ENCODE measurements at regions not wholly inside any gene's neighbourhood (a gene's known extent, or its start where the extent isn't known, plus 50 kb on each side); places are given as distances from the start of the nearest gene placed in this dataset.

DNA sequence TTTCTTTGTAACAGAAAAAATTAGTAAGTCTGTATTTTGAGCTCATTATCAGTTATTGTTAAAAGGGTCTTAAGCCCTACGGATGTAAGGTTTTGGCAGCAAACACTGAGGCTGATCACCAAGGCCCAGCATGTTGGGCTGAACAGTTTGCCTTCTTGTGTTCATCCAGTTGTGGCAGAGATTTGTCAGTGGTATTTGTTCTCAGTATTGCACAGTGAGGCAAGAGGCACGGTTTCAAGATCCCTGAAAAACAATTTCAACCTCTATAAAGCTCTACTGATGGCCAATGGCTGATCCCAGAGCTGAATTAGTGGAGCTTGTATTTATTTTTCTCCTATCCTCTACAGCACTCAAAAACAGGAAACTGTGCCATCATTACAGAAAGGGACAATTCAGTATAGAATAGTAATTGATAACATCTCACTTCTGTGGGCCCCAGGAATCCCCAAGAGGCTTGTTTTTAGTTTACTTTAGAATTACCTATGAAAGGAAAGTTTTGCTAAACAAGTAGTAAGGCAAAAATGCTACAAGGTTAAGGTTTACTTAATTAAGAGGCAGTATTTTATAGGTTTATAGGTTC, 191.8 kb upstream of the RAB4A start:
- TF ChIP-seq, protein P1, sequence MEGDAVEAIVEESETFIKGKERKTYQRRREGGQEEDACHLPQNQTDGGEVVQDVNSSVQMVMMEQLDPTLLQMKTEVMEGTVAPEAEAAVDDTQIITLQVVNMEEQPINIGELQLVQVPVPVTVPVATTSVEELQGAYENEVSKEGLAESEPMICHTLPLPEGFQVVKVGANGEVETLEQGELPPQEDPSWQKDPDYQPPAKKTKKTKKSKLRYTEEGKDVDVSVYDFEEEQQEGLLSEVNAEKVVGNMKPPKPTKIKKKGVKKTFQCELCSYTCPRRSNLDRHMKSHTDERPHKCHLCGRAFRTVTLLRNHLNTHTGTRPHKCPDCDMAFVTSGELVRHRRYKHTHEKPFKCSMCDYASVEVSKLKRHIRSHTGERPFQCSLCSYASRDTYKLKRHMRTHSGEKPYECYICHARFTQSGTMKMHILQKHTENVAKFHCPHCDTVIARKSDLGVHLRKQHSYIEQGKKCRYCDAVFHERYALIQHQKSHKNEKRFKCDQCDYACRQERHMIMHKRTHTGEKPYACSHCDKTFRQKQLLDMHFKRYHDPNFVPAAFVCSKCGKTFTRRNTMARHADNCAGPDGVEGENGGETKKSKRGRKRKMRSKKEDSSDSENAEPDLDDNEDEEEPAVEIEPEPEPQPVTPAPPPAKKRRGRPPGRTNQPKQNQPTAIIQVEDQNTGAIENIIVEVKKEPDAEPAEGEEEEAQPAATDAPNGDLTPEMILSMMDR (conservative IDR thresholded peaks at IDR 0.05): no peak
- H3K27ac ChIP-seq: no peak overlapping the region

- H3K27ac ChIP-seq: no peak overlapping the region
- TF ChIP-seq, protein P1 (conservative IDR thresholded peaks at IDR 0.05): no peak
Observed at GRCh38 chr1:229080361-229080760, 190.6 kb upstream of the RAB4A start.

DNA sequence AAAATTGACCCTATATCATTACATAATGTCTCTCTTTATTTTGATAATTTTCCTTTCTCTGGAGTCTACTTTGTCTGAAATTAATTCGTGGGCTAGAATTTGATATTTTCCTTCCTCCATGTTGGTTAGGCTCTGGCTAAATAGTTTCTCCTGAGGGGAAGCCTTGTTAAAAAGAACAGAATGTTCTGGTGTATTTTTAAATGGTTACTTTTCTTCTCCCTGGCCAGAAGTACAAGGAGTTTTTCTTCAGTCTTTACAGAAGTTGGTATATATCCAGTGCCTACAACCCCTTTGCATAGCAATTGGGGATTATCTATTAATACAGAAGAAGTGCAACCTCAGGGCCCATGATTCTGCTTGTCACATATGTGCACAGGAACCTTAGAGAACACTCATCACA, 185.6 kb upstream of the RAB4A start:
- TF ChIP-seq, protein P1 (conservative IDR thresholded peaks at IDR 0.05): no peak
- H3K27ac ChIP-seq: no peak overlapping the region

DNA sequence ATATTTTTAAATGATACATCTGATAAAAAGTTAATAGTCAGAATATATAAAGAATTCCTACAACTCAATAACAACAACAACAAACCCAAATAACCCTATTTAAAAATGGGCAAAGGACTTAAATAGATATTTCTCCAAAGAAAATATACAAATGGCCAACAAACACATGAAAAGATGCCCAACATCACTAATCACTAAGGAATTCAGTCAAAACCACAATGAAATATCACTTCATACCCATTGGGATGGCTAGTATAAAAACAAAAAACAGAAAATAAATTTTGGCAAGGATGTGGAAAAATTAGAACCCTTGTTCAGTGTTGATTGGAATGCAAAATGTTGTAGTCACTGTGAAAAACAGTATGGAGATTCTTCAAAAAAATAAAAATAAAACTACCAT, 184.8 kb upstream of the RAB4A start:
- TF ChIP-seq, protein P1 (conservative IDR thresholded peaks at IDR 0.05): no peak
- no peak overlapping the region for H3K27ac ChIP-seq

DNA sequence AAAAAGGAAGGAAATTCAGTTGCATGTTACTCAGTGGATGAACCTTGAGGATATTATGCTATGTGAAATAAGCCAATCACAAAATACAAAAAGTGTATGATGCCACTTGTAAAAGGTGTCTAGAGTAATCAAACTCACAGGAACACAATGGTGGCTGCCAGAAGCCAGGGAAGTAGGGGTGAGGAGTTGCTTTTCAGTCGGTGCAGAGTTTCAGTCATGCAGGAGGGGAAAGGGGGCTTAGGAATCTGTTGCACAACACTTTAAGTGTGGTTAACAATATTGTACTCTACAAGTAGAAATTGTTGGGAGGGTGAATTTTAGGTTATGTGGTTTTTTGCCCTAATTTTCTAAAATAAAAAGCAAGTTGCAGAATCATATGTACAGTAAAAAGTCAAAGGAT, 184.2 kb upstream of the RAB4A start:
- no peak overlapping the region for H3K27ac ChIP-seq
- TF ChIP-seq, protein P1 (conservative IDR thresholded peaks at IDR 0.05): no peak

GRCh38 chr1:229087339-229087738, 183.6 kb upstream of the RAB4A start:
- TF ChIP-seq, protein P1 (conservative IDR thresholded peaks at IDR 0.05): no peak
- no peak overlapping the region for H3K27ac ChIP-seq

DNA sequence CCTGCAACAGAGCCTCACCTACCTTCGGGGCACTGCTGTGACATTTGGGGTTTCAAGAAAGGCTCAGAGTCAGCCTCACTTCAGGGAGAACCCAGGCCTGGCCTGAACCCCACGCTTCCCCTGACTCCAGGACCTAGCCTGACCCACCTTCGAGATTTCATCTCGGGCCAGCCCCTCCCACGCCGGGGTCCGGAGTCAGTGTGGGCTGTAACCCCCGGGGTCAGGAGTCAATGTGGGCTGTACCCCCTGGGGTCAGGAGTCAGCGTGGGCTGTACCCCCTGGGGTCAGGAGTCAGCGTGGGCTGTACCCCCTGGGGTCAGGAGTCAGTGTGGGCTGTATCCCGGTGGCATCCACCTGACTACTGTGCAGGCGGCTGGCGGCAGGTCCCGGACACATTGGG, 183.0 kb upstream of the RAB4A start:
- no peak overlapping the region for H3K27ac ChIP-seq
- TF ChIP-seq, protein P1 (conservative IDR thresholded peaks at IDR 0.05): no peak
